SU-DHL-6 (cell line): ENCODE measurements at regions not wholly inside any gene's neighbourhood (a gene's known extent, or its start where the extent isn't known, plus 50 kb on each side); places are given as distances from the start of the nearest gene placed in this dataset.

ENCODE experiments used
- EZH2phosphoT487 ChIP-seq: fragments of 200-600 bp; sonication (generic), shearing (Covaris generic); conservative IDR thresholded peaks from 2 replicates; pipeline ENCODE4 v1.6.1; 2018; ENCODE audit warnings: mild to moderate bottlenecking, antibody characterized with exemption, low read length, moderate library complexity, mixed read lengths
- TF ChIP-seq, protein P1 (sequence below): fragments of 200-600 bp; sonication (generic); IDR thresholded peaks from one replicate; pipeline ENCODE4 v1.5.1; 2017; ENCODE audit warnings: antibody characterized with exemption, mild to moderate bottlenecking, low read length, moderate library complexity; ENCODE audit not compliant: insufficient read depth, poor library complexity, severe bottlenecking

DNA sequence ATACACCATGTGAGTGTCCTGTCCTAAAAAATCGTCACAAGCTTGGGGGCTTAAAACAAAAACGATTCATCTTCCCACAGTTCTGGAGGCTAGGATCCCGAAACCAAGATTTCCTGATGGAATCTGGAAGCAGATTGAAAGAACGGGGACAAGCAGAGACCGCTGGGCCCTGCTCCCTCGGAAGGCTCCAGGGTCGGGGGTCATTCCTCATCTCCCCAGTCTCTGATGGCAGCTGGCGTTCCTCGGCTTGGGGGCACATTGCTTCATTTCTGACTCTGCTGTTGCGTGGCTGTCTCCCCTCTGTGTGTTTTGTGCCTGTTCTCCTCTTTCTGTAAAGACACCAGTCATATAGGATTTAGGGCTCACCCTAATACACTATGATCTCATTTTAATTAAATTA lies 114.2 kb upstream of the TMPRSS2 start:
- TF ChIP-seq, protein P1, sequence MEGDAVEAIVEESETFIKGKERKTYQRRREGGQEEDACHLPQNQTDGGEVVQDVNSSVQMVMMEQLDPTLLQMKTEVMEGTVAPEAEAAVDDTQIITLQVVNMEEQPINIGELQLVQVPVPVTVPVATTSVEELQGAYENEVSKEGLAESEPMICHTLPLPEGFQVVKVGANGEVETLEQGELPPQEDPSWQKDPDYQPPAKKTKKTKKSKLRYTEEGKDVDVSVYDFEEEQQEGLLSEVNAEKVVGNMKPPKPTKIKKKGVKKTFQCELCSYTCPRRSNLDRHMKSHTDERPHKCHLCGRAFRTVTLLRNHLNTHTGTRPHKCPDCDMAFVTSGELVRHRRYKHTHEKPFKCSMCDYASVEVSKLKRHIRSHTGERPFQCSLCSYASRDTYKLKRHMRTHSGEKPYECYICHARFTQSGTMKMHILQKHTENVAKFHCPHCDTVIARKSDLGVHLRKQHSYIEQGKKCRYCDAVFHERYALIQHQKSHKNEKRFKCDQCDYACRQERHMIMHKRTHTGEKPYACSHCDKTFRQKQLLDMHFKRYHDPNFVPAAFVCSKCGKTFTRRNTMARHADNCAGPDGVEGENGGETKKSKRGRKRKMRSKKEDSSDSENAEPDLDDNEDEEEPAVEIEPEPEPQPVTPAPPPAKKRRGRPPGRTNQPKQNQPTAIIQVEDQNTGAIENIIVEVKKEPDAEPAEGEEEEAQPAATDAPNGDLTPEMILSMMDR, result no peak
- TF ChIP-seq EZH2phosphoT487, result no peak
